Spinal cord (tissue), 9 donors: ENCODE measurements at regions not wholly inside any gene's neighbourhood (a gene's known extent, or its start where the extent isn't known, plus 50 kb on each side); places are given as distances from the start of the nearest gene placed in this dataset.

Source experiments
- DNase-seq, 6 donors: peaks; one replicate each; pipeline versions ENCODE4 v3.0.0 to v3.0.0-alpha.2; 2013 to 2015; ENCODE audit warnings: low spot score in 6 of 6, low read depth in 4 of 6
- H3K27ac ChIP-seq: one replicate; pipeline ENCODE4 v1.5.1; 2013; ENCODE audit warnings: low read depth, low read length, control low read depth
- H3K27me3 ChIP-seq: one replicate; pipeline ENCODE4 v1.6.1; 2013; ENCODE audit warnings: low read length; ENCODE audit not compliant: control insufficient read depth, insufficient read depth
- H3K36me3 ChIP-seq: one replicate; pipeline ENCODE4 v1.6.1; 2013; ENCODE audit warnings: low read length; ENCODE audit not compliant: control insufficient read depth, insufficient read depth
- H3K4me1 ChIP-seq: one replicate; pipeline ENCODE4 v1.6.1; 2013; ENCODE audit warnings: low read length; ENCODE audit not compliant: control insufficient read depth, insufficient read depth
- H3K4me3 ChIP-seq: one replicate; pipeline ENCODE4 v1.5.1; 2013; ENCODE audit warnings: low read depth, low read length, control low read depth
- H3K9me3 ChIP-seq: one replicate; pipeline ENCODE4 v1.6.1; 2013; ENCODE audit warnings: low read length; ENCODE audit not compliant: control insufficient read depth, insufficient read depth
- WGBS: methylation state at CpG from one replicate; pipeline ENCODE4 v1.1.5; 2013; ENCODE audit warnings: missing lambda C conversion rate; ENCODE audit not compliant: insufficient coverage; 5-methylcytosine and 5-hydroxymethylcytosine counted together
- donor health status: healthy.

GRCh38 chr3:188025555-188025954, 128.4 kb upstream of the LPP start:
- H3K27ac ChIP-seq = no peak overlapping the region
- no peak for DNase-seq
- H3K27me3 ChIP-seq = no peaks in the 10 kb centered on the region
- WGBS = 90% methylated on average over 2 of the region's 6 CpGs
- H3K36me3 ChIP-seq = no peaks in the 10 kb centered on the region
- no peak overlapping the region for H3K4me3 ChIP-seq
- no peaks in the 10 kb centered on the region for H3K4me1 ChIP-seq
- no peaks in the 10 kb centered on the region for H3K9me3 ChIP-seq

- no peak overlapping the region for H3K27ac ChIP-seq
- H3K9me3 ChIP-seq = no peaks in the 10 kb centered on the region
- no peaks in the 10 kb centered on the region for H3K27me3 ChIP-seq
- WGBS = 83% methylated on average over 3 of the region's 3 CpGs
- DNase-seq = no peak
- H3K4me1 ChIP-seq = no peaks in the 10 kb centered on the region
- H3K36me3 ChIP-seq = no peaks in the 10 kb centered on the region
- no peak overlapping the region for H3K4me3 ChIP-seq
Measured at GRCh38 chr3:188026191-188026968, 127.6 kb upstream of the LPP start.

- Histone ChIP-seq H3K4me3 (no peak overlapping the region), H3K36me3 (no peaks in the 10 kb centered on the region), H3K27me3 (no peaks in the 10 kb centered on the region), H3K27ac (no peak overlapping the region), H3K4me1 (no peaks in the 10 kb centered on the region), H3K9me3 (no peaks in the 10 kb centered on the region)
- no CpG with 5 or more reads among the region's 2 CpGs for WGBS
- DNase-seq = no peak
Measured at GRCh38 chr3:188031121-188031520, 122.8 kb upstream of the LPP start.

GRCh38 chr3:188034989-188035388, 119.0 kb upstream of the LPP start:
- H3K4me1 ChIP-seq = no peaks in the 10 kb centered on the region
- H3K27ac ChIP-seq = no peak overlapping the region
- WGBS = 75% methylated on average over 2 of the region's 3 CpGs
- H3K9me3 ChIP-seq = no peaks in the 10 kb centered on the region
- no peaks in the 10 kb centered on the region for H3K36me3 ChIP-seq
- no peaks in the 10 kb centered on the region for H3K27me3 ChIP-seq
- no peak overlapping the region for H3K4me3 ChIP-seq
- DNase-seq = no peak

GRCh38 chr3:188036375-188037194, 117.4 kb upstream of the LPP start:
- H3K4me3 ChIP-seq = no peak overlapping the region
- H3K9me3 ChIP-seq = no peaks in the 10 kb centered on the region
- no peak overlapping the region for H3K27ac ChIP-seq
- H3K4me1 ChIP-seq = no peaks in the 10 kb centered on the region
- DNase-seq = no peak
- H3K36me3 ChIP-seq = no peaks in the 10 kb centered on the region
- 71% methylated on average over 1 of the region's 3 CpGs for WGBS
- H3K27me3 ChIP-seq = no peaks in the 10 kb centered on the region

- Histone ChIP-seq H3K4me1 (no peaks in the 10 kb centered on the region), H3K27me3 (no peaks in the 10 kb centered on the region), H3K36me3 (no peaks in the 10 kb centered on the region), H3K9me3 (no peaks in the 10 kb centered on the region), H3K27ac (no peak overlapping the region), H3K4me3 (no peak overlapping the region)
- 0% methylated on average over 1 of the region's 5 CpGs for WGBS
- peak in 1 of 6 donors; percentile 53 for DNase-seq
Measured at GRCh38 chr3:188037195-188037718, 116.7 kb upstream of the LPP start.

- no peaks in the 10 kb centered on the region for H3K27me3 ChIP-seq
- H3K27ac ChIP-seq = no peak overlapping the region
- no peaks in the 10 kb centered on the region for H3K36me3 ChIP-seq
- 94% methylated on average over 5 of the region's 6 CpGs for WGBS
- H3K4me3 ChIP-seq = no peak overlapping the region
- no peak for DNase-seq
- no peaks in the 10 kb centered on the region for H3K9me3 ChIP-seq
- no peaks in the 10 kb centered on the region for H3K4me1 ChIP-seq
Measured at GRCh38 chr3:188037965-188038581, 115.9 kb upstream of the LPP start.

- Histone ChIP-seq H3K9me3 (no peaks in the 10 kb centered on the region), H3K27me3 (no peaks in the 10 kb centered on the region), H3K36me3 (no peaks in the 10 kb centered on the region), H3K27ac (no peak overlapping the region), H3K4me3 (no peak overlapping the region), H3K4me1 (no peaks in the 10 kb centered on the region)
- no peak for DNase-seq
- WGBS = no CpG with 5 or more reads among the region's 1 CpG
Measured at GRCh38 chr3:188041193-188041592, 112.8 kb upstream of the LPP start.

GRCh38 chr3:188041895-188042294, 112.1 kb upstream of the LPP start:
- H3K36me3 ChIP-seq = no peaks in the 10 kb centered on the region
- no peak overlapping the region for H3K27ac ChIP-seq
- H3K4me3 ChIP-seq = no peak overlapping the region
- 95% methylated on average over 4 of the region's 5 CpGs for WGBS
- H3K9me3 ChIP-seq = no peaks in the 10 kb centered on the region
- H3K27me3 ChIP-seq = no peaks in the 10 kb centered on the region
- no peak for DNase-seq
- no peaks in the 10 kb centered on the region for H3K4me1 ChIP-seq
